ENCODE measurements at regions not wholly inside any gene's neighbourhood (a gene's known extent, or its start where the extent isn't known, plus 50 kb on each side); places are given as distances from the start of the nearest gene placed in this dataset.

DNA sequence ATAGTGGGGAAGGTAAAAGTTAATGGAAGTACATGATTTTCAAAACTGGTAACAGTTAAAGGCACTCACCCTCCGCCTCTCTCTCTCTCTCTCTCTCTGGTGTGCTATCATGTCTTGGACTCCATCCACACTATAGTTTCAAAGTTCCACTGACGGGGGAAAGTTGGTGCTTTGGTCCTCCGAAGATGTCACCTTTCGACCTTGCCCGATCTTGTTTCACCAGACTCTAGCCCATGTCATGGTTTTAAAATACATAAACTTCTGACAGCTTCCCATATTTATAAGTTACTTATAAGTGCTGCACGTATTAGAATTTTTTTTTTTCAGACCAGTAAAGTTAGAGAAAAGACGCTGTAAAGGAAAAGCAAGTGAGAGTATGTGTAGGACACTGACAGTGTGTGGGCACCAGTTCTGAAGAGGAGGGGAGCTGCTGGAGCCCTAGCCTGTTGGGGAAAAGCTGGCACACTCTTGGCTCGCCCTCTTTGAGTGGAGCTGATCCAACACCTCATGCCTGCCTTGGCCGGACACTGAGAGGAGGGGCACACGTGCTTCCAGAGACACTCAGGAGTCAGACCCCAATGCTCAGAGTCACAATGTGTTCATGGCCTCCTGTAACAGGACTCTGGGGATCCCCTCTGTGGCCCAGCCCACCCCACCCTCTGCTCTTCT, 200.5 kb upstream of the TPM1 start:
- TF ChIP-seq ZBTB7A (IDR thresholded peaks at IDR 0.05; ENCODE audit: low read depth) (no peak), CEBPB (IDR thresholded peaks at IDR 0.05) (no peak), EP300 (IDR thresholded peaks at IDR 0.05; ENCODE audit: borderline replicate concordance) (no peak), YY1 (IDR thresholded peaks at IDR 0.05; ENCODE audit: low read depth) (no peak), CREB1 (IDR thresholded peaks at IDR 0.05; ENCODE audit: low read depth) (no peak), RAD21 (IDR thresholded peaks at IDR 0.05; ENCODE audit: low read depth) (no peak)
- TF ChIP-seq, protein P1, sequence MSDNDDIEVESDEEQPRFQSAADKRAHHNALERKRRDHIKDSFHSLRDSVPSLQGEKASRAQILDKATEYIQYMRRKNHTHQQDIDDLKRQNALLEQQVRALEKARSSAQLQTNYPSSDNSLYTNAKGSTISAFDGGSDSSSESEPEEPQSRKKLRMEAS (IDR thresholded peaks at IDR 0.05), result no peak
- TF ChIP-seq, protein P2, sequence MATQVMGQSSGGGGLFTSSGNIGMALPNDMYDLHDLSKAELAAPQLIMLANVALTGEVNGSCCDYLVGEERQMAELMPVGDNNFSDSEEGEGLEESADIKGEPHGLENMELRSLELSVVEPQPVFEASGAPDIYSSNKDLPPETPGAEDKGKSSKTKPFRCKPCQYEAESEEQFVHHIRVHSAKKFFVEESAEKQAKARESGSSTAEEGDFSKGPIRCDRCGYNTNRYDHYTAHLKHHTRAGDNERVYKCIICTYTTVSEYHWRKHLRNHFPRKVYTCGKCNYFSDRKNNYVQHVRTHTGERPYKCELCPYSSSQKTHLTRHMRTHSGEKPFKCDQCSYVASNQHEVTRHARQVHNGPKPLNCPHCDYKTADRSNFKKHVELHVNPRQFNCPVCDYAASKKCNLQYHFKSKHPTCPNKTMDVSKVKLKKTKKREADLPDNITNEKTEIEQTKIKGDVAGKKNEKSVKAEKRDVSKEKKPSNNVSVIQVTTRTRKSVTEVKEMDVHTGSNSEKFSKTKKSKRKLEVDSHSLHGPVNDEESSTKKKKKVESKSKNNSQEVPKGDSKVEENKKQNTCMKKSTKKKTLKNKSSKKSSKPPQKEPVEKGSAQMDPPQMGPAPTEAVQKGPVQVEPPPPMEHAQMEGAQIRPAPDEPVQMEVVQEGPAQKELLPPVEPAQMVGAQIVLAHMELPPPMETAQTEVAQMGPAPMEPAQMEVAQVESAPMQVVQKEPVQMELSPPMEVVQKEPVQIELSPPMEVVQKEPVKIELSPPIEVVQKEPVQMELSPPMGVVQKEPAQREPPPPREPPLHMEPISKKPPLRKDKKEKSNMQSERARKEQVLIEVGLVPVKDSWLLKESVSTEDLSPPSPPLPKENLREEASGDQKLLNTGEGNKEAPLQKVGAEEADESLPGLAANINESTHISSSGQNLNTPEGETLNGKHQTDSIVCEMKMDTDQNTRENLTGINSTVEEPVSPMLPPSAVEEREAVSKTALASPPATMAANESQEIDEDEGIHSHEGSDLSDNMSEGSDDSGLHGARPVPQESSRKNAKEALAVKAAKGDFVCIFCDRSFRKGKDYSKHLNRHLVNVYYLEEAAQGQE (IDR thresholded peaks at IDR 0.05; ENCODE audit: low read depth), result no peak
